H9 (cell line): ENCODE measurements at regions not wholly inside any gene's neighbourhood (a gene's known extent, or its start where the extent isn't known, plus 50 kb on each side); places are given as distances from the start of the nearest gene placed in this dataset.

ENCODE experiments used
- DNase-seq: peaks from one replicate; pipeline ENCODE4 v3.0.0-alpha.2; 2017
- H2AFZ ChIP-seq: one replicate; pipeline ENCODE4 v1.6.1; 2013; ENCODE audit warnings: mild to moderate bottlenecking, low read length, control low read depth, moderate library complexity
- H2AK5ac ChIP-seq: 2 replicates; pipeline ENCODE4 v1.6.1; 2013; ENCODE audit warnings: low read length, control low read depth, mixed read lengths; ENCODE audit not compliant: insufficient read length
- H2BK120ac ChIP-seq: one replicate; pipeline ENCODE4 v1.6.1; 2013; ENCODE audit warnings: low read depth, mild to moderate bottlenecking, low read length, control low read depth, inconsistent platforms; ENCODE audit not compliant: poor library complexity, severe bottlenecking
- H2BK12ac ChIP-seq: 2 replicates; pipeline ENCODE4 v1.6.1; 2013; ENCODE audit warnings: low read length, control low read depth, mixed read lengths, low read depth; ENCODE audit not compliant: insufficient read length
- H2BK15ac ChIP-seq: 2 replicates; pipeline ENCODE4 v1.6.1; 2013; ENCODE audit warnings: low read depth, low read length, control low read depth
- H2BK20ac ChIP-seq: one replicate; pipeline ENCODE4 v1.6.1; 2013; ENCODE audit warnings: low read depth, mild to moderate bottlenecking, low read length, control low read depth, inconsistent platforms; ENCODE audit not compliant: poor library complexity, severe bottlenecking
- H2BK5ac ChIP-seq: 2 replicates; pipeline ENCODE4 v1.6.1; 2013; ENCODE audit warnings: low read length, control low read depth, mixed read lengths; ENCODE audit not compliant: insufficient read length
- H3K14ac ChIP-seq: 2 replicates; pipeline ENCODE4 v1.6.1; 2013; ENCODE audit warnings: low read length, control low read depth; ENCODE audit not compliant: insufficient read depth
- H3K18ac ChIP-seq: 2 replicates; pipeline ENCODE4 v1.6.1; 2013; ENCODE audit warnings: low read depth, mild to moderate bottlenecking, mixed read lengths, low read length, control low read depth; ENCODE audit not compliant: insufficient read length
- H3K23ac ChIP-seq: 2 replicates; pipeline ENCODE4 v1.6.1; 2013; ENCODE audit warnings: low read length, control low read depth, mixed read lengths, low read depth; ENCODE audit not compliant: insufficient read length
- H3K23me2 ChIP-seq: 2 replicates; pipeline ENCODE4 v1.6.1; 2013; ENCODE audit warnings: low read depth, mild to moderate bottlenecking, mixed read lengths, low read length, control low read depth; ENCODE audit not compliant: insufficient read length, poor library complexity, severe bottlenecking
- H3K27ac ChIP-seq: 2 replicates; pipeline ENCODE4 v1.5.1; 2013; ENCODE audit warnings: low read length, control low read depth, mixed read lengths, low read depth; ENCODE audit not compliant: insufficient read length
- H3K27me3 ChIP-seq: 2 replicates; pipeline ENCODE4 v1.6.1; 2013; ENCODE audit warnings: low read length, control low read depth, inconsistent platforms; ENCODE audit not compliant: insufficient read depth
- H3K4ac ChIP-seq: 2 replicates; pipeline ENCODE4 v1.6.1; 2013; ENCODE audit warnings: low read depth, mild to moderate bottlenecking, control low read depth, inconsistent platforms, low read length, moderate library complexity
- H3K4me1 ChIP-seq: 2 replicates; pipeline ENCODE4 v1.6.1; 2013; ENCODE audit warnings: low read length, control low read depth, inconsistent platforms; ENCODE audit not compliant: insufficient read depth
- H3K4me2 ChIP-seq: 2 replicates; pipeline ENCODE4 v1.6.1; 2013; ENCODE audit warnings: low read length, control low read depth, mixed read lengths; ENCODE audit not compliant: insufficient read length, insufficient read depth
- H3K56ac ChIP-seq: 2 replicates; pipeline ENCODE4 v1.6.1; 2013; ENCODE audit warnings: low read depth, mild to moderate bottlenecking, mixed read lengths, low read length, control low read depth; ENCODE audit not compliant: insufficient read length
- H3K79me1 ChIP-seq: 2 replicates; pipeline ENCODE4 v1.6.1; 2013; ENCODE audit warnings: low read depth, mild to moderate bottlenecking, moderate library complexity, low read length, control low read depth, inconsistent platforms; ENCODE audit not compliant: insufficient read depth, poor library complexity, severe bottlenecking
- H3K79me2 ChIP-seq: 2 replicates; pipeline ENCODE4 v1.6.1; 2013; ENCODE audit warnings: low read length, control low read depth, inconsistent platforms; ENCODE audit not compliant: insufficient read depth
- H3K9ac ChIP-seq: 2 replicates; pipeline ENCODE4 v1.6.1; 2013; ENCODE audit warnings: low read length, control low read depth, mixed read lengths; ENCODE audit not compliant: insufficient read length; ENCODE audit errors: extremely low read depth
- H3K9me3 ChIP-seq: one replicate; pipeline ENCODE4 v1.6.1; 2013; ENCODE audit warnings: low read depth, low read length, inconsistent platforms; ENCODE audit not compliant: control insufficient read depth
- H3T11ph ChIP-seq: one replicate; pipeline ENCODE4 v1.6.1; 2013; ENCODE audit warnings: mild to moderate bottlenecking, low read length, control low read depth, inconsistent platforms
- H4K20me1 ChIP-seq: one replicate; pipeline ENCODE4 v1.6.1; 2013; ENCODE audit not compliant: control insufficient read depth, insufficient read length, insufficient read depth
- H4K5ac ChIP-seq: 2 replicates; pipeline ENCODE4 v1.6.1; 2013; ENCODE audit warnings: low read depth, mild to moderate bottlenecking, mixed read lengths, low read length, control low read depth; ENCODE audit not compliant: insufficient read length
- H4K8ac ChIP-seq: replicated peaks from 2 replicates; pipeline ENCODE4 v1.6.1; 2013; ENCODE audit warnings: low read length, control low read depth, mixed read lengths, low read depth; ENCODE audit not compliant: insufficient read length
- H4K91ac ChIP-seq: 2 replicates; pipeline ENCODE4 v1.6.1; 2013; ENCODE audit warnings: low read depth, mild to moderate bottlenecking, moderate library complexity, mixed read lengths, low read length, control low read depth; ENCODE audit not compliant: insufficient read length
- H3K27ac Mint-ChIP-seq, 3 experiments: 2 replicates in 2 of 3; 3 replicates in 1 of 3; pipeline ENCODE4 v1.8.0; 2020 to 2021; ENCODE audit warnings: mixed read lengths in 3 of 3, mild to moderate bottlenecking in 1 of 3, moderate library complexity in 1 of 3
- H3K27me3 Mint-ChIP-seq: 2 replicates; pipeline ENCODE4 v1.8.0; 2021; ENCODE audit warnings: low read depth, mild to moderate bottlenecking, moderate library complexity, mixed read lengths
- H3K36me3 Mint-ChIP-seq, 3 experiments: 2 replicates in 2 of 3; 3 replicates in 1 of 3; pipeline ENCODE4 v1.8.0; 2020 to 2021; ENCODE audit warnings: low read depth in 3 of 3, mixed read lengths in 3 of 3; ENCODE audit not compliant: insufficient read depth in 1 of 3
- H3K4me1 Mint-ChIP-seq, 2 experiments: 2 replicates each; pipeline ENCODE4 v1.8.0; 2020; ENCODE audit warnings: mixed read lengths in 2 of 2
- H3K4me3 Mint-ChIP-seq, 2 experiments: 2 replicates in 1 of 2; 3 replicates in 1 of 2; pipeline ENCODE4 v1.8.0; 2020 to 2021; ENCODE audit warnings: mild to moderate bottlenecking in 2 of 2, mixed read lengths in 2 of 2, moderate library complexity in 1 of 2
- H3K9me3 Mint-ChIP-seq, 2 experiments: 2 replicates in 1 of 2; 3 replicates in 1 of 2; pipeline ENCODE4 v1.8.0; 2020; ENCODE audit warnings: mild to moderate bottlenecking in 2 of 2, mixed read lengths in 2 of 2, moderate library complexity in 1 of 2
- CTCF ChIP-seq: fragments of 200-600 bp; sonication (generic); conservative IDR thresholded peaks from 3 replicates; pipeline ENCODE4 v1.8.0; 2021; ENCODE audit warnings: antibody characterized with exemption, mild to moderate bottlenecking
- WGBS: extraction: QIAGEN DNeasy Blood & Tissue Kit; methylation state at CpG from one replicate; pipeline ENCODE4 v1.1.7; 2013; ENCODE audit warnings: missing lambda C conversion rate, low lambda C conversion rate, mixed read lengths; ENCODE audit not compliant: insufficient read length; ENCODE audit errors: extremely low coverage; 5-methylcytosine and 5-hydroxymethylcytosine counted together

DNA sequence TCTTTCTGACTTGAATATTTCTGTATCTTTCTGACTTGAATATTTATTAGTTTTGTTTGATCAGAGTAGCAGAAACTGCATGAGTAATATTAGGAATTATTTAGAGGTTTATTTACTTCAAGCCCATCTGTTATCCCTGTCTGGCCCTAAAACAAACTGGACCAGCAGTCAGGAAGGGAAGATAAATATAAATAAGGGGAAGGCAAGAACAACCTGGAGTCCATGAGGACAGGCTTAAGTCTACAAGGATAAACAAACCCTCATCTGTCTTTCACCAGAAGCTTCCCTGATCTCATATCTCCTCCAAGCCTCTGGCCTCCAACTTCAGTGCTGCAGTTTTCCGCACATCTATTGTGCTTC lies 524.9 kb downstream of the CENPC start:
- no peaks in the 10 kb centered on the region for H3K9me3 ChIP-seq
- no peak overlapping the region for H2BK20ac ChIP-seq
- H3K4ac ChIP-seq = no peak overlapping the region
- H2BK120ac ChIP-seq = no peak overlapping the region
- H3K56ac ChIP-seq = no peak overlapping the region
- H3K79me1 ChIP-seq = no peaks in the 10 kb centered on the region
- H3K27ac Mint-ChIP-seq = no peak overlapping the region
- no peaks in the 10 kb centered on the region for H3K27me3 Mint-ChIP-seq
- no peak overlapping the region for H3K4me3 Mint-ChIP-seq
- H3K9ac ChIP-seq = no peak overlapping the region
- H2BK5ac ChIP-seq = peak overlapping the region; percentile 72
- no peaks in the 10 kb centered on the region for H3K23me2 ChIP-seq
- H4K20me1 ChIP-seq = no peaks in the 10 kb centered on the region
- H3K27ac ChIP-seq = no peak overlapping the region
- no peak for DNase-seq
- H3K4me1 Mint-ChIP-seq = peaks cover 4% of the 10 kb centered on the region in 2 experiments; a peak in 2 of 4 replicates
- peaks cover 4% of the 10 kb centered on the region; the same call in 1 of the 2 replicates for H3K4me1 ChIP-seq
- H3K36me3 Mint-ChIP-seq = peaks cover 3 to 12% (median 3%) of the 10 kb centered on the region in 3 experiments; a peak in 6 of 7 replicates
- H3K23ac ChIP-seq = no peak overlapping the region
- no peak overlapping the region for H3K18ac ChIP-seq
- no CpG with 5 or more reads among the region's 1 CpG for WGBS
- no peak for TF ChIP-seq CTCF
- H3K27me3 ChIP-seq = no peaks in the 10 kb centered on the region
- H2AK5ac ChIP-seq = no peak overlapping the region
- no peak overlapping the region for H4K5ac ChIP-seq
- no peak overlapping the region for H2AFZ ChIP-seq
- H3K9me3 Mint-ChIP-seq = peaks cover 4 to 14% of the 10 kb centered on the region in 2 experiments; a peak in 4 of 5 replicates
- H4K8ac ChIP-seq = no peak overlapping the region
- H2BK15ac ChIP-seq = no peak overlapping the region
- no peak overlapping the region for H4K91ac ChIP-seq
- H3K14ac ChIP-seq = no peak overlapping the region
- no peaks in the 10 kb centered on the region for H3K79me2 ChIP-seq
- H3K4me2 ChIP-seq = no peak overlapping the region
- no peak overlapping the region for H3T11ph ChIP-seq
- H2BK12ac ChIP-seq = no peak overlapping the region
